ENCODE measurements at regions not wholly inside any gene's neighbourhood (a gene's known extent, or its start where the extent isn't known, plus 50 kb on each side); places are given as distances from the start of the nearest gene placed in this dataset.
A peak's percentile ranks its signal among the peaks of the same experiment; 100 is the strongest.

DNA sequence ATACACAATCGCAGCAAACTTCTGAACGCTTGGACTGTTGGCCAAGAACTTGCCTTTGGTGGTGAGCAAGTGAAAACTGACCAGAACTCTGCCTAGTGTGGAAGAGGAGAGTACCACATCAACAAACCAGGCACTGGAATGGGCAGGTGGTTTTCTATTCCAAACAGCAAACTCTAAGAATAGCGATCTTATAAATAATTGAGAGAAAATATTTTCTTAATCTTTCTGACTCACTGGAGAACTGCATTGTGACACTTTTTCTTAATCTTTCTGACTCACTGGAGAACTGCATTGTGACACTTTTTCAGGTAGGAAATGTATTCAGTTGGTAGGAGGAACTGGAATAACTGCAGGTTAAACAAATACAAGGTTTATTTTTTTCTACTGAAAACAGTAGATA, 57.0 kb upstream of the SORBS2 start:
- no peaks in the 10 kb centered on the region for H3K36me3 ChIP-seq (ENCODE audit: control insufficient read depth in 4 of 4, insufficient read depth in 4 of 4, low read length in 4 of 4)
- no peak for DNase-seq
- TF ChIP-seq, protein P1, sequence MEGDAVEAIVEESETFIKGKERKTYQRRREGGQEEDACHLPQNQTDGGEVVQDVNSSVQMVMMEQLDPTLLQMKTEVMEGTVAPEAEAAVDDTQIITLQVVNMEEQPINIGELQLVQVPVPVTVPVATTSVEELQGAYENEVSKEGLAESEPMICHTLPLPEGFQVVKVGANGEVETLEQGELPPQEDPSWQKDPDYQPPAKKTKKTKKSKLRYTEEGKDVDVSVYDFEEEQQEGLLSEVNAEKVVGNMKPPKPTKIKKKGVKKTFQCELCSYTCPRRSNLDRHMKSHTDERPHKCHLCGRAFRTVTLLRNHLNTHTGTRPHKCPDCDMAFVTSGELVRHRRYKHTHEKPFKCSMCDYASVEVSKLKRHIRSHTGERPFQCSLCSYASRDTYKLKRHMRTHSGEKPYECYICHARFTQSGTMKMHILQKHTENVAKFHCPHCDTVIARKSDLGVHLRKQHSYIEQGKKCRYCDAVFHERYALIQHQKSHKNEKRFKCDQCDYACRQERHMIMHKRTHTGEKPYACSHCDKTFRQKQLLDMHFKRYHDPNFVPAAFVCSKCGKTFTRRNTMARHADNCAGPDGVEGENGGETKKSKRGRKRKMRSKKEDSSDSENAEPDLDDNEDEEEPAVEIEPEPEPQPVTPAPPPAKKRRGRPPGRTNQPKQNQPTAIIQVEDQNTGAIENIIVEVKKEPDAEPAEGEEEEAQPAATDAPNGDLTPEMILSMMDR (IDR thresholded peaks at IDR 0.05; ENCODE audit: control extremely low read depth, extremely low read depth), result no peak
- H3K4me1 ChIP-seq (ENCODE audit: control insufficient read depth in 5 of 5, insufficient read depth in 5 of 5, low read length in 5 of 5), result peaks cover 0 to 9% (median 0%) of the 10 kb centered on the region in 5 donors
- no peaks in the 10 kb centered on the region for H3K9me3 ChIP-seq (ENCODE audit: control insufficient read depth in 4 of 4, insufficient read depth in 3 of 4, low read length in 3 of 4)
- H3K4me3 ChIP-seq, result no peak overlapping the region
- 90 to 92% methylated on average over 3 of the region's 3 CpGs for WGBS, 2 donors
- H3K9ac ChIP-seq (ENCODE audit: insufficient read depth in 1 of 2, low read length in 2 of 2), result no peak overlapping the region
- no peak for ATAC-seq (ENCODE audit: insufficient read depth, low FRiP score)
- H3K27me3 ChIP-seq (ENCODE audit: control insufficient read depth in 3 of 3, insufficient read depth in 3 of 3, low read length in 2 of 3), result no peaks in the 10 kb centered on the region
- H3K27ac ChIP-seq (ENCODE audit: low read depth in 1 of 2, low read length in 1 of 2), result peak overlapping the region in 1 of 2 donors; percentile 55

DNA sequence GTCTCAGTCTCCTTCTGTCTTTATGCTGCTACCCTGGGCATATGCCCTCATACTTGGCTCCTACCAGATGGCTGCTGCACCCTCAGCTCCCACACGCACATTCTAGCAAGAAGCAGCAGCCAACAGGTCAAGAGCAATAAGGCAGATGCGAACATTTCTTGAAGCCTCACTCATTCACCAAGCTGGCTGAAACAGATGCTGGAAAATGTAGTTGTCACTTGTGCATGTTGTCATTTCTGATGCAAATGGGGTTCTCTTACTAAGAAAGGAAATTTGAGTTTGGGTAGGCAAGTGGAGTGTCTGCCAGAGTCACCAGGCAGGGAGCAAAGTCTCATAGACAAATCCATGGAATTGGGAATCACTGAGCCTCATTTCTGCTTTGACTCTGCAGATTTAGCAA, 57.4 kb upstream of the SORBS2 start:
- no peaks in the 10 kb centered on the region for H3K36me3 ChIP-seq (ENCODE audit: control insufficient read depth in 4 of 4, insufficient read depth in 4 of 4, low read length in 4 of 4)
- WGBS, 2 donors, result 77 to 98% methylated on average over 2 of the region's 2 CpGs
- H3K9me3 ChIP-seq (ENCODE audit: control insufficient read depth in 4 of 4, insufficient read depth in 3 of 4, low read length in 3 of 4), result no peaks in the 10 kb centered on the region
- H3K4me1 ChIP-seq (ENCODE audit: control insufficient read depth in 5 of 5, insufficient read depth in 5 of 5, low read length in 5 of 5), result peaks cover 0 to 9% (median 0%) of the 10 kb centered on the region in 5 donors
- H3K9ac ChIP-seq (ENCODE audit: insufficient read depth in 1 of 2, low read length in 2 of 2), result no peak overlapping the region
- DNase-seq (no peak), ATAC-seq (ENCODE audit: insufficient read depth, low FRiP score) (no peak)
- TF ChIP-seq, protein P1 (IDR thresholded peaks at IDR 0.05; ENCODE audit: control extremely low read depth, extremely low read depth), result no peak
- no peak overlapping the region for H3K4me3 ChIP-seq
- no peaks in the 10 kb centered on the region for H3K27me3 ChIP-seq (ENCODE audit: control insufficient read depth in 3 of 3, insufficient read depth in 3 of 3, low read length in 2 of 3)
- peak overlapping the region in 1 of 2 donors; percentile 55 for H3K27ac ChIP-seq (ENCODE audit: low read depth in 1 of 2, low read length in 1 of 2)

DNA sequence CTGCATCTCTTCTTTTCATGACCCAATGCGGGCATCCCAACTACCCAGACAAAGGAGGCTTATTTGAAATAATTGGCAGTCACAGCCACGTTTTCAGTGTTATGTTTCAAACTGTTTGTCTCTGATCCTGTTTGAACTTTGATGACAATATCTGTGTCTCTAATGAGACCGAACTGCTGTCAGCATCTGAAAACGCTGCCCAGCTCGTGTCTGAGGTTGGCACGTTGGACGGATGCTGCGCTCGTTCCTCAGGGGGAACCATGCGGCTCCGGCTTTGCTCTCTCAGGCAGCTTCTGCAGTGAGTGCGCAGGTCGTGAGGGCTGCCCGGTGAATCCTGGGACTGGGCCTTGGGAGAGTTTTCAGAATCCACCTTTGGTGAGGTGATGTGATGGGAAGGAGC, 58.4 kb upstream of the SORBS2 start:
- Histone ChIP-seq H3K4me3 (no peak overlapping the region), H3K4me1 (ENCODE audit: control insufficient read depth in 5 of 5, insufficient read depth in 5 of 5, low read length in 5 of 5) (peaks cover 0 to 9% (median 0%) of the 10 kb centered on the region in 5 donors), H3K27ac (ENCODE audit: low read depth in 1 of 2, low read length in 1 of 2) (peak overlapping the region in 1 of 2 donors; percentile 56), H3K9me3 (ENCODE audit: control insufficient read depth in 4 of 4, insufficient read depth in 3 of 4, low read length in 3 of 4) (no peaks in the 10 kb centered on the region), H3K36me3 (ENCODE audit: control insufficient read depth in 4 of 4, insufficient read depth in 4 of 4, low read length in 4 of 4) (no peaks in the 10 kb centered on the region), H3K27me3 (ENCODE audit: control insufficient read depth in 3 of 3, insufficient read depth in 3 of 3, low read length in 2 of 3) (no peaks in the 10 kb centered on the region), H3K9ac (ENCODE audit: insufficient read depth in 1 of 2, low read length in 2 of 2) (no peak overlapping the region)
- ATAC-seq (ENCODE audit: insufficient read depth, low FRiP score) (no peak), DNase-seq (no peak)
- WGBS, 2 donors, result 78 to 94% methylated on average over 14 of the region's 14 CpGs
- TF ChIP-seq, protein P1 (IDR thresholded peaks at IDR 0.05; ENCODE audit: control extremely low read depth, extremely low read depth), result no peak

DNA sequence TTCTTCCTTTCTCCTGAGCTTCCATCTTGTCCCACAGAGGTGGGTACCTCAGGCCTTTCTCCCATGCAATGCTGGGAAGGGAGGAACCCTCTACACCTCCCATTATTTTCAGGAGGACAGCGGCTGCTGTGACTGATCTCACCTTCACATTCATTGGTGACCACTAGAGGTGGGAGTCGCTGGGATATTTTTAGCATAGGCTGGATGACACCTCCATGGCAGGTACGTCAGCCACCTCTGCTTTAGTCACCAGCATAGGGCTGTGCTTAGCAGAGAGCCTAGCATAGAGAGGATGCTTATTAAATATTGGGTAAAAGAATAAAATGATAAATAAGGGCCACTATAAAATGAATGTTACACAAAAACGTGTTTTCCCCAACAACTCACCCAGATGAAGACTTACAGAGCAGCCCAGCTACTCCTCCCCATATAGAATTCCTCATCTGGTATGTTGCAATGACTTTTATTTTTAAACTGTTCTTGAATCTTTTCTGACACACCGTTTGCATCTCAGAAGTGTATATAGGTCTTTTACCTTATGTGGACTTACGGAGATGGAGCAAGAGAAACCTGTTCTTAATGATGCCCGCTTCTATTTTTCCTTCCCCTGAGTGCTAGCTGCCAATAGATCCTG, 60.9 kb upstream of the SORBS2 start:
- Histone ChIP-seq H3K36me3 (ENCODE audit: control insufficient read depth in 4 of 4, insufficient read depth in 4 of 4, low read length in 4 of 4) (no peaks in the 10 kb centered on the region), H3K27ac (ENCODE audit: low read depth in 1 of 2, low read length in 1 of 2) (peak overlapping the region in 1 of 2 donors; percentile 2), H3K4me1 (ENCODE audit: control insufficient read depth in 5 of 5, insufficient read depth in 5 of 5, low read length in 5 of 5) (peaks cover 0 to 4% (median 0%) of the 10 kb centered on the region in 5 donors), H3K9ac (ENCODE audit: insufficient read depth in 1 of 2, low read length in 2 of 2) (no peak overlapping the region), H3K4me3 (no peak overlapping the region), H3K27me3 (ENCODE audit: control insufficient read depth in 3 of 3, insufficient read depth in 3 of 3, low read length in 2 of 3) (no peaks in the 10 kb centered on the region), H3K9me3 (ENCODE audit: control insufficient read depth in 4 of 4, insufficient read depth in 3 of 4, low read length in 3 of 4) (no peaks in the 10 kb centered on the region)
- ATAC-seq (ENCODE audit: insufficient read depth, low FRiP score), result no peak
- WGBS, 2 donors, result 87 to 90% methylated on average over 7 of the region's 7 CpGs
- DNase-seq, result no peak
- TF ChIP-seq, protein P1 (IDR thresholded peaks at IDR 0.05; ENCODE audit: control extremely low read depth, extremely low read depth), result no peak
